H9 (cell line): ENCODE measurements at regions not wholly inside any gene's neighbourhood (a gene's known extent, or its start where the extent isn't known, plus 50 kb on each side); places are given as distances from the start of the nearest gene placed in this dataset.
"Not testable (repeated sequence)": the region's sequence is repeated elsewhere in the genome, so short reads cannot be mapped to it uniquely, and the experiment has no call there.

Experiments used
- DNase-seq: peaks from one replicate; pipeline ENCODE4 v3.0.0-alpha.2; 2017
- H2AFZ ChIP-seq: one replicate; pipeline ENCODE4 v1.6.1; 2013; ENCODE audit warnings: mild to moderate bottlenecking, low read length, control low read depth, moderate library complexity
- H2AK5ac ChIP-seq: 2 replicates; pipeline ENCODE4 v1.6.1; 2013; ENCODE audit warnings: low read length, control low read depth, mixed read lengths; ENCODE audit not compliant: insufficient read length
- H2BK120ac ChIP-seq: one replicate; pipeline ENCODE4 v1.6.1; 2013; ENCODE audit warnings: low read depth, mild to moderate bottlenecking, low read length, control low read depth, inconsistent platforms; ENCODE audit not compliant: poor library complexity, severe bottlenecking
- H2BK12ac ChIP-seq: 2 replicates; pipeline ENCODE4 v1.6.1; 2013; ENCODE audit warnings: low read length, control low read depth, mixed read lengths, low read depth; ENCODE audit not compliant: insufficient read length
- H2BK15ac ChIP-seq: 2 replicates; pipeline ENCODE4 v1.6.1; 2013; ENCODE audit warnings: low read depth, low read length, control low read depth
- H2BK20ac ChIP-seq: one replicate; pipeline ENCODE4 v1.6.1; 2013; ENCODE audit warnings: low read depth, mild to moderate bottlenecking, low read length, control low read depth, inconsistent platforms; ENCODE audit not compliant: poor library complexity, severe bottlenecking
- H2BK5ac ChIP-seq: 2 replicates; pipeline ENCODE4 v1.6.1; 2013; ENCODE audit warnings: low read length, control low read depth, mixed read lengths; ENCODE audit not compliant: insufficient read length
- H3K14ac ChIP-seq: 2 replicates; pipeline ENCODE4 v1.6.1; 2013; ENCODE audit warnings: low read length, control low read depth; ENCODE audit not compliant: insufficient read depth
- H3K18ac ChIP-seq: 2 replicates; pipeline ENCODE4 v1.6.1; 2013; ENCODE audit warnings: low read depth, mild to moderate bottlenecking, mixed read lengths, low read length, control low read depth; ENCODE audit not compliant: insufficient read length
- H3K23ac ChIP-seq: 2 replicates; pipeline ENCODE4 v1.6.1; 2013; ENCODE audit warnings: low read length, control low read depth, mixed read lengths, low read depth; ENCODE audit not compliant: insufficient read length
- H3K23me2 ChIP-seq: 2 replicates; pipeline ENCODE4 v1.6.1; 2013; ENCODE audit warnings: low read depth, mild to moderate bottlenecking, mixed read lengths, low read length, control low read depth; ENCODE audit not compliant: insufficient read length, poor library complexity, severe bottlenecking
- H3K27ac ChIP-seq: 2 replicates; pipeline ENCODE4 v1.5.1; 2013; ENCODE audit warnings: low read length, control low read depth, mixed read lengths, low read depth; ENCODE audit not compliant: insufficient read length
- H3K27me3 ChIP-seq: 2 replicates; pipeline ENCODE4 v1.6.1; 2013; ENCODE audit warnings: low read length, control low read depth, inconsistent platforms; ENCODE audit not compliant: insufficient read depth
- H3K4ac ChIP-seq: 2 replicates; pipeline ENCODE4 v1.6.1; 2013; ENCODE audit warnings: low read depth, mild to moderate bottlenecking, control low read depth, inconsistent platforms, low read length, moderate library complexity
- H3K4me1 ChIP-seq: 2 replicates; pipeline ENCODE4 v1.6.1; 2013; ENCODE audit warnings: low read length, control low read depth, inconsistent platforms; ENCODE audit not compliant: insufficient read depth
- H3K4me2 ChIP-seq: 2 replicates; pipeline ENCODE4 v1.6.1; 2013; ENCODE audit warnings: low read length, control low read depth, mixed read lengths; ENCODE audit not compliant: insufficient read length, insufficient read depth
- H3K56ac ChIP-seq: 2 replicates; pipeline ENCODE4 v1.6.1; 2013; ENCODE audit warnings: low read depth, mild to moderate bottlenecking, mixed read lengths, low read length, control low read depth; ENCODE audit not compliant: insufficient read length
- H3K79me1 ChIP-seq: 2 replicates; pipeline ENCODE4 v1.6.1; 2013; ENCODE audit warnings: low read depth, mild to moderate bottlenecking, moderate library complexity, low read length, control low read depth, inconsistent platforms; ENCODE audit not compliant: insufficient read depth, poor library complexity, severe bottlenecking
- H3K79me2 ChIP-seq: 2 replicates; pipeline ENCODE4 v1.6.1; 2013; ENCODE audit warnings: low read length, control low read depth, inconsistent platforms; ENCODE audit not compliant: insufficient read depth
- H3K9ac ChIP-seq: 2 replicates; pipeline ENCODE4 v1.6.1; 2013; ENCODE audit warnings: low read length, control low read depth, mixed read lengths; ENCODE audit not compliant: insufficient read length; ENCODE audit errors: extremely low read depth
- H3K9me3 ChIP-seq: one replicate; pipeline ENCODE4 v1.6.1; 2013; ENCODE audit warnings: low read depth, low read length, inconsistent platforms; ENCODE audit not compliant: control insufficient read depth
- H3T11ph ChIP-seq: one replicate; pipeline ENCODE4 v1.6.1; 2013; ENCODE audit warnings: mild to moderate bottlenecking, low read length, control low read depth, inconsistent platforms
- H4K20me1 ChIP-seq: one replicate; pipeline ENCODE4 v1.6.1; 2013; ENCODE audit not compliant: control insufficient read depth, insufficient read length, insufficient read depth
- H4K5ac ChIP-seq: 2 replicates; pipeline ENCODE4 v1.6.1; 2013; ENCODE audit warnings: low read depth, mild to moderate bottlenecking, mixed read lengths, low read length, control low read depth; ENCODE audit not compliant: insufficient read length
- H4K8ac ChIP-seq: replicated peaks from 2 replicates; pipeline ENCODE4 v1.6.1; 2013; ENCODE audit warnings: low read length, control low read depth, mixed read lengths, low read depth; ENCODE audit not compliant: insufficient read length
- H4K91ac ChIP-seq: 2 replicates; pipeline ENCODE4 v1.6.1; 2013; ENCODE audit warnings: low read depth, mild to moderate bottlenecking, moderate library complexity, mixed read lengths, low read length, control low read depth; ENCODE audit not compliant: insufficient read length
- H3K27ac Mint-ChIP-seq, 3 experiments: 2 replicates in 2 of 3; 3 replicates in 1 of 3; pipeline ENCODE4 v1.8.0; 2020 to 2021; ENCODE audit warnings: mixed read lengths in 3 of 3, mild to moderate bottlenecking in 1 of 3, moderate library complexity in 1 of 3
- H3K27me3 Mint-ChIP-seq: 2 replicates; pipeline ENCODE4 v1.8.0; 2021; ENCODE audit warnings: low read depth, mild to moderate bottlenecking, moderate library complexity, mixed read lengths
- H3K36me3 Mint-ChIP-seq, 3 experiments: 2 replicates in 2 of 3; 3 replicates in 1 of 3; pipeline ENCODE4 v1.8.0; 2020 to 2021; ENCODE audit warnings: low read depth in 3 of 3, mixed read lengths in 3 of 3; ENCODE audit not compliant: insufficient read depth in 1 of 3
- H3K4me1 Mint-ChIP-seq, 2 experiments: 2 replicates each; pipeline ENCODE4 v1.8.0; 2020; ENCODE audit warnings: mixed read lengths in 2 of 2
- H3K4me3 Mint-ChIP-seq, 2 experiments: 2 replicates in 1 of 2; 3 replicates in 1 of 2; pipeline ENCODE4 v1.8.0; 2020 to 2021; ENCODE audit warnings: mild to moderate bottlenecking in 2 of 2, mixed read lengths in 2 of 2, moderate library complexity in 1 of 2
- H3K9me3 Mint-ChIP-seq, 2 experiments: 2 replicates in 1 of 2; 3 replicates in 1 of 2; pipeline ENCODE4 v1.8.0; 2020; ENCODE audit warnings: mild to moderate bottlenecking in 2 of 2, mixed read lengths in 2 of 2, moderate library complexity in 1 of 2
- CTCF ChIP-seq: fragments of 200-600 bp; sonication (generic); conservative IDR thresholded peaks from 3 replicates; pipeline ENCODE4 v1.8.0; 2021; ENCODE audit warnings: antibody characterized with exemption, mild to moderate bottlenecking
- WGBS: extraction: QIAGEN DNeasy Blood & Tissue Kit; methylation state at CpG from one replicate; pipeline ENCODE4 v1.1.7; 2013; ENCODE audit warnings: missing lambda C conversion rate, low lambda C conversion rate, mixed read lengths; ENCODE audit not compliant: insufficient read length; ENCODE audit errors: extremely low coverage; 5-methylcytosine and 5-hydroxymethylcytosine counted together

- H3K36me3 Mint-ChIP-seq: peaks cover under 1 to 3% (median under 1%) of the 10 kb centered on the region in 3 experiments; a peak in 5 of 7 replicates
- no peaks in the 10 kb centered on the region for H3K79me1 ChIP-seq
- peaks cover 2 to 3% of the 10 kb centered on the region in 2 experiments for H3K9me3 Mint-ChIP-seq
- no peak overlapping the region for H3T11ph ChIP-seq
- no peak overlapping the region for H3K27ac ChIP-seq
- H3K23ac ChIP-seq: no peak overlapping the region
- no peaks in the 10 kb centered on the region for H3K23me2 ChIP-seq
- H4K8ac ChIP-seq: no peak overlapping the region
- no peak overlapping the region for H3K4ac ChIP-seq
- H2AK5ac ChIP-seq: no peak overlapping the region
- H3K27me3 ChIP-seq: no peaks in the 10 kb centered on the region
- no peak overlapping the region for H2AFZ ChIP-seq
- peaks cover 4% of the 10 kb centered on the region; the same call in 1 of the 2 replicates for H3K4me1 ChIP-seq
- no peak overlapping the region for H4K91ac ChIP-seq
- H2BK120ac ChIP-seq: no peak overlapping the region
- no peaks in the 10 kb centered on the region for H3K9me3 ChIP-seq
- H3K4me1 Mint-ChIP-seq: peaks cover 13 to 14% of the 10 kb centered on the region in 2 experiments
- H3K9ac ChIP-seq: no peak overlapping the region
- H3K14ac ChIP-seq: no peak overlapping the region
- no peaks in the 10 kb centered on the region for H3K27me3 Mint-ChIP-seq
- H4K20me1 ChIP-seq: no peaks in the 10 kb centered on the region
- no peak for DNase-seq
- H4K5ac ChIP-seq: no peak overlapping the region
- no peak overlapping the region for H2BK15ac ChIP-seq
- TF ChIP-seq CTCF: no peak
- H2BK12ac ChIP-seq: no peak overlapping the region
- no peaks in the 10 kb centered on the region for H3K79me2 ChIP-seq
- H2BK20ac ChIP-seq: no peak overlapping the region
- no peak overlapping the region for H2BK5ac ChIP-seq
- no peak overlapping the region for H3K4me2 ChIP-seq
- H3K56ac ChIP-seq: no peak overlapping the region
- no peak overlapping the region for H3K4me3 Mint-ChIP-seq
- no peak overlapping the region for H3K27ac Mint-ChIP-seq
- no peak overlapping the region for H3K18ac ChIP-seq
These were observed 247.3 kb downstream of the LRIG3 start for GRCh38 chr12:58673021-58673420.

- not testable (repeated sequence) for H3K23me2 ChIP-seq, H4K20me1 ChIP-seq, H3K23ac ChIP-seq, H2BK15ac ChIP-seq, H3K79me2 ChIP-seq, H2AFZ ChIP-seq, H3K9ac ChIP-seq, H3K27me3 ChIP-seq, H2BK20ac ChIP-seq, H3K27ac Mint-ChIP-seq, H3K4me1 ChIP-seq, H3K14ac ChIP-seq, H3K18ac ChIP-seq, H3T11ph ChIP-seq, H2AK5ac ChIP-seq, H2BK5ac ChIP-seq, H3K27me3 Mint-ChIP-seq, H3K9me3 ChIP-seq, H4K91ac ChIP-seq, H3K79me1 ChIP-seq, H3K4me3 Mint-ChIP-seq, H3K4ac ChIP-seq, H3K27ac ChIP-seq, H4K5ac ChIP-seq, DNase-seq, H3K56ac ChIP-seq, H4K8ac ChIP-seq, H3K4me2 ChIP-seq, H2BK12ac ChIP-seq, H2BK120ac ChIP-seq, H3K4me1 Mint-ChIP-seq
- H3K36me3 Mint-ChIP-seq: peaks cover 8 to 22% (median 11%) of the 10 kb centered on the region in 3 experiments
- H3K9me3 Mint-ChIP-seq: peaks cover 19 to 22% of the 10 kb centered on the region in 2 experiments
- WGBS: no CpG with 5 or more reads among the region's 3 CpGs
These were observed 242.5 kb downstream of the LRIG3 start for GRCh38 chr12:58677833-58678232.
